SK-N-MC (cell line): ENCODE measurements at regions not wholly inside any gene's neighbourhood (a gene's known extent, or its start where the extent isn't known, plus 50 kb on each side); places are given as distances from the start of the nearest gene placed in this dataset.

Experiments
- EZH2 ChIP-seq: fragments of 200-600 bp; sonication (generic); IDR thresholded peaks from one replicate; pipeline ENCODE4 v1.6.1; 2017; ENCODE audit warnings: antibody characterized with exemption
- POLR2AphosphoS5 ChIP-seq: IDR thresholded peaks from 2 replicates; pipeline ENCODE4 v1.6.1; 2012; ENCODE audit warnings: mild to moderate bottlenecking, low read depth, low read length, borderline replicate concordance

DNA sequence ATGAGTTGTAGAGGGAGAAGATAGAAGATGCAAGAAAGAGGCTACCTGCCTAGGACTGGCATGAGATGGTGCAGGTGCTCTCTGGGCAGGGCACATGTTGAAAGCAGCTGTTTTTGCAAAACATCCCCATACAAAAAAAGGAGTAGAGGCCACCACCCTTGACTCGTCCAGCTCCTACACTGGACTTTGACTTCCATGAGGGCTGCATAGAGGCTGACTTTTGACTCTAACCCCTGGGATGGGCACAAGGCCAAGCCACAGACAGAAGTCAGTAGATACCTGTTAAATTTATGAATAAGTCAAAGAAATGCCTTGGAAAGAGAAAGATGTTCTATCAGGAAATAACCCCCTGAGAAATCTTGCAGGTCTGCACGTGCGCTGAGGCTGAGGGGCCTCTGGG lies 1139.1 kb upstream of the TMEM132C start:
- TF ChIP-seq POLR2AphosphoS5 (no peak), EZH2 (no peak)
